Smooth muscle cell (in vitro differentiated cells): ENCODE measurements at regions not wholly inside any gene's neighbourhood (a gene's known extent, or its start where the extent isn't known, plus 50 kb on each side); places are given as distances from the start of the nearest gene placed in this dataset.
"Not testable (repeated sequence)": the region's sequence is repeated elsewhere in the genome, so short reads cannot be mapped to it uniquely, and the experiment has no call there.

ENCODE experiments used
- DNase-seq: peaks from one replicate; lab custom pipeline; 2025; ENCODE audit not compliant: unreplicated experiment; lab: John Stamatoyannopoulos, UW
- H2AFZ ChIP-seq: fragments of 200-600 bp; sonication (generic); 2 replicates; pipeline ENCODE4 v1.6.0; 2016; ENCODE audit warnings: antibody characterized with exemption, low read depth, mild to moderate bottlenecking
- H3F3A ChIP-seq: fragments of 200-600 bp; sonication (generic); 2 replicates; pipeline ENCODE4 v1.6.0; 2017; ENCODE audit warnings: antibody characterized with exemption, low read depth
- H3K27ac ChIP-seq: fragments of 200-600 bp; sonication (generic); 2 replicates; pipeline ENCODE4 v1.5.1; 2016; ENCODE audit warnings: low read depth, mild to moderate bottlenecking
- H3K27me3 ChIP-seq: fragments of 200-600 bp; sonication (generic); 2 replicates; pipeline ENCODE4 v1.6.1; 2016; ENCODE audit warnings: low read depth, mild to moderate bottlenecking
- H3K36me3 ChIP-seq: fragments of 200-600 bp; sonication (generic); 2 replicates; pipeline ENCODE4 v1.5.1; 2016; ENCODE audit warnings: low read depth
- H3K4me1 ChIP-seq: fragments of 200-600 bp; sonication (generic); 2 replicates; pipeline ENCODE4 v1.5.1; 2016; ENCODE audit warnings: low read depth
- H3K4me2 ChIP-seq: fragments of 200-600 bp; sonication (generic); 2 replicates; pipeline ENCODE4 v1.6.0; 2016; ENCODE audit warnings: mild to moderate bottlenecking
- H3K4me3 ChIP-seq: fragments of 200-600 bp; sonication (generic); 2 replicates; pipeline ENCODE4 v1.5.1; 2016; ENCODE audit warnings: mild to moderate bottlenecking
- H3K79me2 ChIP-seq: fragments of 200-600 bp; sonication (generic); 2 replicates; pipeline ENCODE4 v1.6.0; 2016; ENCODE audit warnings: low read depth, mild to moderate bottlenecking
- H3K9ac ChIP-seq: fragments of 200-600 bp; sonication (generic); 2 replicates; pipeline ENCODE4 v1.6.0; 2016; ENCODE audit warnings: low read depth
- H3K9me3 ChIP-seq: fragments of 200-600 bp; sonication (generic); replicated peaks from 2 replicates; pipeline ENCODE4 v1.5.1; 2016; ENCODE audit warnings: low read depth
- H4K20me1 ChIP-seq: fragments of 200-600 bp; sonication (generic); 2 replicates; pipeline ENCODE4 v1.6.0; 2016; ENCODE audit warnings: low read depth
- CTCF ChIP-seq: fragments of 200-600 bp; sonication (generic); IDR thresholded peaks from 2 replicates; pipeline ENCODE4 v1.5.1; 2017; ENCODE audit warnings: borderline replicate concordance, mild to moderate bottlenecking, antibody characterized with exemption; ENCODE audit not compliant: insufficient read depth, poor library complexity, severe bottlenecking
- WGBS: methylation state at CpG from one replicate; pipeline ENCODE4 v1.1.7; 2016; ENCODE audit warnings: low lambda C conversion rate; 5-methylcytosine and 5-hydroxymethylcytosine counted together

DNA sequence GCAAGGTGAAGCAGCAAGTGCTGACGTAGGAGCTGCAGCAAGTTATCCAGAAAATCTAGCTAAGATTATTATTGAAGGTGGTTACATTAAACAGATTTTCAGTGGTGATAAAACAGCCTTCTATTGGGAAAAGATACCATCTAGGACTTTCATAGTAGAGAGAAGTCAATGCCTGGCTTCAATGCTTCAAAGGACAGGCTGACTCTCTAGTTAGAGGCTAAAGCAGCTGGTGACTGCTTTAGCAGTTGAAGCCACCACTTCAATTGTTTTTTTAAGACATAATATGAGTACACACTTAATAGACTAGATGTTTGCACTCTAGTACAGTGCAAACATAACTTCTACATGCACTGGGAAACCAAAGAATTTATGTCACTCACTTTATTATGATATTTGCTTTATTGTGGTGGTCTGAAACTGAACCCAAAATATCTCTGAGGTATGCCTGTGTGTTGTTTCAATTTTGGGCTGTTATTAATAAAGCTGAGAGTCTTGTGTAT, 1026.9 kb upstream of the FOXG1 start:
- no peak overlapping the region for H3K9ac ChIP-seq
- no peaks in the 10 kb centered on the region for H4K20me1 ChIP-seq
- H3K9me3 ChIP-seq = no peaks in the 10 kb centered on the region
- no peaks in the 10 kb centered on the region for H3K27me3 ChIP-seq
- no peak overlapping the region for H3K27ac ChIP-seq
- H3F3A ChIP-seq = no peaks in the 10 kb centered on the region
- no peaks in the 10 kb centered on the region for H3K79me2 ChIP-seq
- no peak overlapping the region for H3K4me2 ChIP-seq
- no peak for TF ChIP-seq CTCF
- no peaks in the 10 kb centered on the region for H3K4me1 ChIP-seq
- DNase-seq = no peak
- H3K36me3 ChIP-seq = no peaks in the 10 kb centered on the region
- no peak overlapping the region for H3K4me3 ChIP-seq
- 86% methylated on average over 1 of the region's 1 CpG for WGBS
- no peak overlapping the region for H2AFZ ChIP-seq

DNA sequence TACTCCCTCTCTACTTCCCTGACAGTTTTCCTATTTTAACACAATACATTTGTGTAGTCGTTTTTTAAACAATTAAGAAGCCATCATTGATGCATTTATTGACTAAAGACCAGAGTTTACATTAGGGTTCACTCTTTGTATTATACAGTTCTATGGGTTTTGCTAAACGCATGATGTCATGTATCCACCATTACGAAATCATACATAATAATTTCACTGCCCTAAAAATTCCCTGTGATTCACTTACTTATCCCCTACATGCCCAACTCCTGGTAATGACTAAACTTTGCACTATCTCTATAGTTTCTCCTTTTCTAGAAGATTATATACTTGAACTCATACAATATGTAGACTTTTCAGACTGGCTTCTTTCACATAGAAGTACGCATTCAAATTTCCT, 1016.5 kb upstream of the FOXG1 start:
- H4K20me1 ChIP-seq = no peaks in the 10 kb centered on the region
- H3F3A ChIP-seq = no peaks in the 10 kb centered on the region
- no peaks in the 10 kb centered on the region for H3K4me1 ChIP-seq
- H3K4me3 ChIP-seq = no peak overlapping the region
- no peak overlapping the region for H2AFZ ChIP-seq
- no peak for TF ChIP-seq CTCF
- H3K9me3 ChIP-seq = no peaks in the 10 kb centered on the region
- no peaks in the 10 kb centered on the region for H3K36me3 ChIP-seq
- H3K27me3 ChIP-seq = no peaks in the 10 kb centered on the region
- H3K4me2 ChIP-seq = no peak overlapping the region
- 82% methylated on average over 4 of the region's 4 CpGs for WGBS
- no peaks in the 10 kb centered on the region for H3K79me2 ChIP-seq
- no peak overlapping the region for H3K9ac ChIP-seq
- no peak for DNase-seq
- no peak overlapping the region for H3K27ac ChIP-seq

- not testable (repeated sequence) for H3K36me3 ChIP-seq, DNase-seq, H3K79me2 ChIP-seq, H3K4me1 ChIP-seq, H3K4me2 ChIP-seq, H3K4me3 ChIP-seq, H3K27me3 ChIP-seq, H3F3A ChIP-seq, H2AFZ ChIP-seq, H3K9ac ChIP-seq, H4K20me1 ChIP-seq, H3K9me3 ChIP-seq, H3K27ac ChIP-seq
- WGBS = 91% methylated on average over 4 of the region's 4 CpGs
Measured at GRCh38 chr14:27757642-27758041, 1008.9 kb upstream of the FOXG1 start.

DNA sequence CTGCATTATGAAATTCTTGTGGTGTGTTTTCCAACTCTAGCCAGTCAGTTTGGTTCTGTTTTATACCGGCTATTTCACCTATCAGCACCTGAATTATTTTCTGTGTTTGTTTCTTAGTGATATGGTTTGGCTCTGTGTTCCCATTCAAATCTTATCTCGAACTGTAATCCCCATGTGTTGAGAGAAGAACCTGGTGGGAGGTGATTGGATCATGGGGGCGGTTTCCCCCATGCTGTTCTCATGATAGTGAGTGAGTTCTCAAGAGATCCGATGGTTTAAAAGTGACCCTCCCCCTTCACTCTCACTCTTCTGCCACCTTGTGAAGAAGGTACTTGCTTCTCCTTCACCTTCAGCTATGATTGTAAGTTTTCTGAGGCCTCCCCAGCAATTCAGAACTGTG, 1006.2 kb upstream of the FOXG1 start:
- not testable (repeated sequence) for DNase-seq, H4K20me1 ChIP-seq, H3F3A ChIP-seq, H3K27ac ChIP-seq, H3K79me2 ChIP-seq, H3K9me3 ChIP-seq, H3K4me3 ChIP-seq, H3K27me3 ChIP-seq, H3K4me2 ChIP-seq, H3K36me3 ChIP-seq, H2AFZ ChIP-seq, H3K9ac ChIP-seq, H3K4me1 ChIP-seq
- 75% methylated on average over 4 of the region's 4 CpGs for WGBS

DNA sequence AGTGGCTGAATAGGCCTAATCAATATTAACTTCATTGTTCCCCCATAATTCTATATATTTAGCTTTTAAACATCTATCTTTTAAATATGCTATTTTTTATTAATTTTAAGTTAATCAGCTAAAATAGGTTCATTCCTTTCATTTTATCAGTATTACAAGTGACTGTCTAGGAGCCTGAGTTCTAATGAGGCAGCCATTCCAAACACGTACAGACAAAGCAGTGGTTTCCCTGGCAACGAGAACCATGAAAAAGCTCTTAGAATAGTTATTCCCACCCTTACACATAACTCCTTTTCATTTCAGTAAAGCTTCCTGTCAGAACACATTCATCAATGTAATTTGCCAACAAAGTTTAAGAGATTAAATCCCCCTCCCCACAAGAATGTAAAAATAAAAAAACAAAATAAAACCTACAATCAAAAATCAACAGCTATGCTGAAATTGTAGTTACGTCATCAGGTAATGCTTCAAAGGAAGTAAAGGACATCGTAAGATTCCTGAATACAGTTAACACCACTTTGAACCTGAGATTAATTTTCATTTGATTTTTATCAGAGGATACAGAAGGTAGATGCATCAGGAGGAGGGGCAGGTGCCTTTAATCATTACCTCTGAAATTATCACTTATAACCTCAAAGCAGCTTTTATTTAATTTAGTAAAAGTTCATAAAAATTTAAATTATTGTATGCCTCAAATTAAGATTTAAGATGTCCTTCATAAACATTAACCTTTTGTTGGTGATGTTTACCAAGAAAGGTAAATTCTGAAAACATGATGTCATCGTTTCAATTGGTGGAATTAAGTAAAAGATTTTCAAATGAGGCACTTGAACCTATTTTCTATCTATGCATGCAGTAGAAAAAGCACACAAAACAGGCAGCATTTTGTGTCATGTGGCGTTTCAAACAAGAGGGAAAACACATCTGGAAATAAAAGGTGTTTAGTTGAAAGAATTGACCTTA, 967.2 kb upstream of the FOXG1 start:
- H3F3A ChIP-seq, H3K9me3 ChIP-seq, H3K36me3 ChIP-seq, H3K4me2 ChIP-seq, DNase-seq, H3K79me2 ChIP-seq, H3K9ac ChIP-seq, H3K4me3 ChIP-seq, H4K20me1 ChIP-seq, H2AFZ ChIP-seq, H3K27me3 ChIP-seq: not testable (repeated sequence)
- H3K4me1 ChIP-seq = peaks cover 13% of the 10 kb centered on the region
- 75% methylated on average over 6 of the region's 6 CpGs for WGBS
- H3K27ac ChIP-seq = peak overlapping the region; percentile 76

- H3K27me3 ChIP-seq, H3K9ac ChIP-seq, H3K4me1 ChIP-seq, DNase-seq, H3K4me2 ChIP-seq, H3K36me3 ChIP-seq, H3K9me3 ChIP-seq, H2AFZ ChIP-seq, H3K27ac ChIP-seq, H3K79me2 ChIP-seq, H3F3A ChIP-seq, H4K20me1 ChIP-seq, H3K4me3 ChIP-seq: not testable (repeated sequence)
- 88% methylated on average over 4 of the region's 4 CpGs for WGBS
Measured at GRCh38 chr14:27817746-27818430, 948.7 kb upstream of the FOXG1 start.
